HPDE6-E6E7 (cell line): ENCODE measurements at regions not wholly inside any gene's neighbourhood (a gene's known extent, or its start where the extent isn't known, plus 50 kb on each side); places are given as distances from the start of the nearest gene placed in this dataset.
A peak's percentile ranks its signal among the peaks of the same experiment; 100 is the strongest.

ENCODE experiments used
- DNase-seq: peaks from one replicate; pipeline ENCODE4 v3.0.0; 2011; ENCODE audit warnings: missing footprints; ENCODE audit errors: extremely low spot score

DNA sequence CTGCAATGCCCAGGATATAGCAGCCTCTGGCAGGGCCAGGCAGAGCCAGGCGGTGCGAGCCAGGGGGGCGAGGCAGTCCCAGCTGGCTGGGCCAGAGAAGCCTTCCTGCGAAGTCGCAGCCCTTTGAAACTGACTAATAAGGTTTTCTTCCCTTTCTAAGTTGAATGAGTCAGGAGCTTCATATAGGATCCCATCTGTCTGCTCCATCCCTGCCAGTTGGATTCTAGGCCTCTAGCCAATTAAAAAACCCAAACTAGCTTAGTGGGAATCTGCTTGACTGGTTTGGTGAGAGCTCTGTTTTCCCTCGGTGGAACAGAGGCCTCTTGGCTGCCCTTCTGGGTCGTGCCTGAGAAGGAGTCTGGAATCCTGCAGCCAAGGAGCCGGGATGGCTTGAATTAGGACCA is 70.1 kb upstream of the RAPGEF1 start:
- no peak for DNase-seq

GRCh38 chr9:131808291-131808690 is 68.4 kb upstream of the RAPGEF1 start:
- DNase-seq, result no peak

GRCh38 chr9:131807144-131807983 is 67.5 kb upstream of the RAPGEF1 start:
- no peak for DNase-seq

DNA sequence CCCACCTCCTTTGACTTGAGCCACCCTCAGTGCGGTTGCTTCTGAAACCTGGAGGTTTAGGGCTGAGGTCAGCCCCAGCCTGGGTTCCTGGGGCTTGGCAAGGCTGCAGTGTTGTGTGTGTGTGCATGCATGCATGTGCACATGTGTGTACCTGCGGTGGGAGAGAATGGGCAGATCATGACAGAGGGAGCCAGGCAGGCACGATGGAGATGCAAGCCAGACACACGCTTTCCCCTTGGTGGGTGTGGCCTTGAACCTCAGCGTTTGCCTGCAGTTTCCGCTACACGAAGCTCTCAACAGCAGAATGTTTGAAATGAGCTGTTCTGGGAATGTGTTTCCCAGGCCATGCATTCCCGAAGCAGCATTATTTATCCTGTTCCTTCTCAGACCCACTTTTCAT is 65.9 kb upstream of the RAPGEF1 start:
- DNase-seq, result no peak

- DNase-seq, result no peak
These were observed 65.0 kb upstream of the RAPGEF1 start for GRCh38 chr9:131804826-131805225.

GRCh38 chr9:131803758-131804411 is 64.0 kb upstream of the RAPGEF1 start:
- DNase-seq, result no peak

DNA sequence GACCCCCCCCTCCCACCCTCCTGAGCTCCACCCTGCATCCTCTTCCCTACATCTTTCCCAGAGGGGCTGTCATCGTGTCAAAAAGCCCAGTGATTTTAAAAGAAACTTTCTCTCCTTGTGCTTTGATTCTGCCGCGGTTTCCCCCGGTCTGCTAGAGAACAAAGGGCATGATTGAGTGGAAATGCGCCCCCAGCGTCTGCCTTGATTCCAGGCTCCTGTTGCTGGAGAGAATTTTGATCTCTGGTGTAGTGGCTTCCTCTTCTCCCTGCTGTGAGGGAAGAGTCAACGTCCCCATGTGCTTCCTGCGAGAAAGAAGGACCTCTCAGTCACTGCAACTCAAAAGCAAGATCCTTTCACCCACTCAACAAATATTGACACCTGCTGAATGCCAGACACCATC is 61.9 kb upstream of the RAPGEF1 start:
- no peak for DNase-seq

- DNase-seq, result no peak
These were observed 61.0 kb upstream of the RAPGEF1 start for GRCh38 chr9:131800843-131801242.

DNA sequence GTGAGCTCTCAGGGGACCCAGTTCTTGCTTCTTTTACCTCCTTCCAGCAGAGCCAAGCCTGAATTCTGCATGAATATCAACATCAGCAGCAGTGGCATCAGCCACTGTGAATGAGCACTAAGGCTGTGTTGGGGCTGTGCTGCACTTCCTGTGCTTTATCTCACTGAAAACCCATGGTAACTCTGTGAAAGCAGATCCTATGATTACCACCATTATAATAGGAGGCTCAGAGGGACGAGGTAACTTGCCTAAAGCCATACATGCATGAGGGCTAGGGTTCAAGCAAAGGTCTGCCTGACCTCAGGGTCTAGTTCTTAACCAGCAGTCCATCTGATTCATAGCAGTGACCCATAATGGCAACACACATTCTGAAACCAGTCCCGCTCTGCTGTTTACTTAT is 60.5 kb upstream of the RAPGEF1 start:
- DNase-seq, result no peak

GRCh38 chr9:131799177-131799823 is 59.4 kb upstream of the RAPGEF1 start:
- peak; percentile 33 for DNase-seq

- DNase-seq, result no peak
These were observed 58.4 kb upstream of the RAPGEF1 start for GRCh38 chr9:131798246-131798645.

GRCh38 chr9:131794393-131794792 is 54.5 kb upstream of the RAPGEF1 start:
- DNase-seq, result no peak

GRCh38 chr9:131791542-131792254 is 51.8 kb upstream of the RAPGEF1 start:
- no peak for DNase-seq
